Stimulated activated naive CD4-positive, alpha-beta T cell (primary cell): ENCODE measurements at regions not wholly inside any gene's neighbourhood (a gene's known extent, or its start where the extent isn't known, plus 50 kb on each side); places are given as distances from the start of the nearest gene placed in this dataset.

ENCODE experiments used
- DNase-seq, 6 experiments: peaks; one replicate each; lab custom pipeline; 2025; lab: John Stamatoyannopoulos, UW

- no peak for DNase-seq
Measured at GRCh38 chr1:114224196-114224907, 70.7 kb upstream of the SYT6 start.

GRCh38 chr1:114222920-114223319 lies 69.3 kb upstream of the SYT6 start:
- no peak for DNase-seq

- no peak for DNase-seq
Measured at GRCh38 chr1:114219172-114219868, 65.7 kb upstream of the SYT6 start.

GRCh38 chr1:114218361-114219171 lies 64.9 kb upstream of the SYT6 start:
- DNase-seq = no peak

GRCh38 chr1:114216431-114217173 lies 62.9 kb upstream of the SYT6 start:
- no peak for DNase-seq

- DNase-seq = no peak
Measured at GRCh38 chr1:114215436-114215835, 61.8 kb upstream of the SYT6 start.

GRCh38 chr1:114214016-114214415 lies 60.3 kb upstream of the SYT6 start:
- DNase-seq = no peak

GRCh38 chr1:114209971-114210370 lies 56.3 kb upstream of the SYT6 start:
- DNase-seq = no peak

- no peak for DNase-seq
Measured at GRCh38 chr1:114208714-114209113, 55.0 kb upstream of the SYT6 start.

GRCh38 chr1:114208106-114208505 lies 54.4 kb upstream of the SYT6 start:
- no peak for DNase-seq

GRCh38 chr1:114207635-114208034 lies 54.0 kb upstream of the SYT6 start:
- DNase-seq = no peak

- DNase-seq = no peak
Measured at GRCh38 chr1:114206392-114206791, 52.7 kb upstream of the SYT6 start.

- DNase-seq = no peak
Measured at GRCh38 chr1:114203595-114204128, 50.0 kb upstream of the SYT6 start.
